ENCODE measurements at regions not wholly inside any gene's neighbourhood (a gene's known extent, or its start where the extent isn't known, plus 50 kb on each side); places are given as distances from the start of the nearest gene placed in this dataset.

DNA sequence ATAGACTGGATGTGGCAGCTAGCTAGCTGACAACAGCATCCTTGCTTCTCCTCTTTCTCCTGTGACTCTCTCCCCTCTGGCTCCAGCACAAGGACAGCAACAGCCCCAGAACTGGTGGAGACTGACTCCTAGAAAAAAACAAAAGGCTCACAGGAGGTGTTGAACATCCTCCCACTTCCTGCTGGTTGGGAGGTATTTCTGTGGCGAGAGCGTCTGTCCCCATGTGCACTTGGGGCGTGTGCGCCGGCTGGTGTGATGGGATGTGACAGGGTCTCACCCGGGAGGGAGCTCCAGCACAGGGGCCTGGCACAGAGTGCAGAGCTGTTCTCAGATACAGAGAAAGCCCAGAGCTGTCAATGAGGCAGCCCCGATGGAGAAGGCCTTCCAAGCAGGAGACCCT, 107.2 kb upstream of the E2F8 start:
- Histone ChIP-seq H3K36me3 (replicated peaks in 1 of 2) (no peaks in the 10 kb centered on the region), H3K27ac (peak overlapping the region in 2 of 5 donors; percentile 6 to 53), H3K9me3 (replicated peaks in 1 of 3) (no peaks in the 10 kb centered on the region), H3K4me1 (replicated peaks in 1 of 2) (peaks cover 0 to 8% of the 10 kb centered on the region in 2 donors), H3K27me3 (peaks cover 45% of the 10 kb centered on the region), H3K4me3 (no peak overlapping the region)
- intact Hi-C loops (cut with DNase I), result no loop called here
- WGBS, 4 donors, result 43 to 75% (median 60%) methylated on average over 7 of the region's 7 CpGs
- no peak for DNase-seq
- TF ChIP-seq POLR2A (IDR thresholded peaks at IDR 0.05) (no peak), CTCF (IDR thresholded peaks at IDR 0.05) (no peak)

GRCh38 chr11:19345848-19346681, 105.3 kb upstream of the E2F8 start:
- 5 to 11% (median 9%) methylated on average over 26 to 54 of the region's 54 CpGs for WGBS, 4 donors
- peak overlapping the region in 1 of 4 donors; percentile 52 for H3K4me3 ChIP-seq
- H3K27me3 ChIP-seq, result peaks cover 45% of the 10 kb centered on the region
- no peaks in the 10 kb centered on the region for H3K9me3 ChIP-seq (replicated peaks in 1 of 3)
- TF ChIP-seq POLR2A (IDR thresholded peaks at IDR 0.05) (no peak), CTCF (IDR thresholded peaks at IDR 0.05) (no peak)
- intact Hi-C loops (cut with DNase I), result no loop called here
- peaks cover 0 to 8% of the 10 kb centered on the region in 2 donors for H3K4me1 ChIP-seq (replicated peaks in 1 of 2)
- H3K27ac ChIP-seq, result peak overlapping the region in 1 of 5 donors; percentile 58
- H3K36me3 ChIP-seq (replicated peaks in 1 of 2), result no peaks in the 10 kb centered on the region
- DNase-seq, result peak in 1 of 7 donors; percentile 52

- Histone ChIP-seq H3K9me3 (replicated peaks in 1 of 3) (no peaks in the 10 kb centered on the region), H3K4me1 (replicated peaks in 1 of 2) (peaks cover 0 to 8% of the 10 kb centered on the region in 2 donors), H3K36me3 (replicated peaks in 1 of 2) (no peaks in the 10 kb centered on the region), H3K27me3 (peaks cover 45% of the 10 kb centered on the region), H3K4me3 (peak overlapping the region in 1 of 4 donors; percentile 52), H3K27ac (peak overlapping the region in 1 of 5 donors; percentile 3)
- no peak for TF ChIP-seq POLR2A (IDR thresholded peaks at IDR 0.05)
- TF ChIP-seq CTCF (IDR thresholded peaks at IDR 0.05), result no peak
- intact Hi-C loops (cut with DNase I), result no loop called here
- 0 to 3% (median 1%) methylated on average over 2 to 30 of the region's 30 CpGs for WGBS, 4 donors
- no peak for DNase-seq
Observed at GRCh38 chr11:19345519-19345847, 104.7 kb upstream of the E2F8 start.

- peaks cover 50% of the 10 kb centered on the region for H3K27me3 ChIP-seq
- H3K4me1 ChIP-seq (replicated peaks in 1 of 2), result peaks cover 0 to 8% of the 10 kb centered on the region in 2 donors
- DNase-seq, result peak in 5 of 7 donors; percentile 29 to 81 (median 33)
- H3K36me3 ChIP-seq (replicated peaks in 1 of 2), result no peaks in the 10 kb centered on the region
- H3K27ac ChIP-seq, result peak overlapping the region in 1 of 5 donors; percentile 3
- no peaks in the 10 kb centered on the region for H3K9me3 ChIP-seq (replicated peaks in 1 of 3)
- H3K4me3 ChIP-seq, result peak overlapping the region in 1 of 4 donors; percentile 52
- intact Hi-C loops (cut with DNase I), result no loop called here
- WGBS, 4 donors, result 9 to 13% (median 11%) methylated on average over 12 to 44 of the region's 44 CpGs
- TF ChIP-seq CTCF (IDR thresholded peaks at IDR 0.05), result no peak
- TF ChIP-seq POLR2A (IDR thresholded peaks at IDR 0.05), result no peak
Observed at GRCh38 chr11:19344661-19345518, 104.1 kb upstream of the E2F8 start.

Measured in adrenal gland (tissue), 9 donors.